ENCODE measurements at regions not wholly inside any gene's neighbourhood (a gene's known extent, or its start where the extent isn't known, plus 50 kb on each side); places are given as distances from the start of the nearest gene placed in this dataset.

DNA sequence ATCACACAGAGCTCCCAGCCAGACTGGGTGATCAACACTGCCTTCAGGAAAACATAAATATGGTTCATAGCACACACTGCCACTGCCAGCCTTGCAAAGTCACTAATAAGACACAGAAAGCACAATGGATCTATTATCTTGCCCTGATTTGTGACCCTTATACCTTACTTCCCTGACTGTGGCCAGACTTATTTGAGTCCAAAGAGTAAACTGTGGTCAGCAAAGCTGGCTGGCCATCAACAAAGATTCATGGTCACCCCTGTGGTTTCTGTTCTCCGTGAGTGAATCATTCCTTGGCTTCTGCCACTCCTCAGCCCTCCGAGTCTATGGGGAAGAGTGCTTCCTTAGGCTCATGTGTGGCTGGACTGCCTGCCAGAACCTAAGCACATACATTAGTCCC is 437.7 kb downstream of the RAP2B start:
- intact Hi-C loops (cut with DNase I, micrococcal nuclease): loop anchor here in 1 of 2 experiments (5.0 to 10.0 kb wide), 4 partner anchors 168 to 572 kb away; partner anchors contain the start of gene RAP2B
- H3K27ac Mint-ChIP-seq: no peak overlapping the region
- H3K9me3 Mint-ChIP-seq (ENCODE audit: low read depth): no peaks in the 10 kb centered on the region
- ATAC-seq: no peak
- no peak for DNase-seq
- H3K27me3 Mint-ChIP-seq: no peaks in the 10 kb centered on the region
- peaks cover 3% of the 10 kb centered on the region for H3K4me1 Mint-ChIP-seq
- ChIA-PET POLR2A (no interaction called here), CTCF (no interaction called here)
- H3K4me3 Mint-ChIP-seq: no peak overlapping the region
- no peaks in the 10 kb centered on the region for H3K36me3 Mint-ChIP-seq (ENCODE audit: low read depth)

DNA sequence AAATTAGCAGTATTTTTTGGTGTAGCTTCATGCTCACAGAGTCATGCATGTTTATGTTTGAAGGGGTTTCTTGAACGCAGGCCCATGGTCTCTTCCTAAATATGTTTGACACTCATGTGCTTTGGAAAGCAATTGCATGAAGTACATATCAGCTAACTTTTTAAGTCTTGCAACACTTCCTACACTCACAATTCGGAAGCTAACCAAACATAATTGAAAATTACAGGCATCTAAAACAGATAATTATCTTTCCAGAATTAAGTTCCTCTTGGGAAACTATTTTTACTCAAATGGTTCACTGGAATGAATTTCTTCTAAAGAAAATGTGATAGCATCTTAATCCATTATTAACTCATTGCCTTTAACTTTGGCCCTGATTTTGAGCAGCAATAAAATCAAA is 438.9 kb downstream of the RAP2B start:
- POLR2A ChIA-PET: no interaction called here
- H3K4me1 Mint-ChIP-seq: peaks cover 3% of the 10 kb centered on the region
- no peak for ATAC-seq
- DNase-seq: no peak
- no peaks in the 10 kb centered on the region for H3K9me3 Mint-ChIP-seq (ENCODE audit: low read depth)
- no peaks in the 10 kb centered on the region for H3K27me3 Mint-ChIP-seq
- H3K4me3 Mint-ChIP-seq: no peak overlapping the region
- intact Hi-C loops (cut with DNase I, micrococcal nuclease): no loop called here
- H3K27ac Mint-ChIP-seq: no peak overlapping the region
- CTCF ChIA-PET: no interaction called here
- no peaks in the 10 kb centered on the region for H3K36me3 Mint-ChIP-seq (ENCODE audit: low read depth)

DNA sequence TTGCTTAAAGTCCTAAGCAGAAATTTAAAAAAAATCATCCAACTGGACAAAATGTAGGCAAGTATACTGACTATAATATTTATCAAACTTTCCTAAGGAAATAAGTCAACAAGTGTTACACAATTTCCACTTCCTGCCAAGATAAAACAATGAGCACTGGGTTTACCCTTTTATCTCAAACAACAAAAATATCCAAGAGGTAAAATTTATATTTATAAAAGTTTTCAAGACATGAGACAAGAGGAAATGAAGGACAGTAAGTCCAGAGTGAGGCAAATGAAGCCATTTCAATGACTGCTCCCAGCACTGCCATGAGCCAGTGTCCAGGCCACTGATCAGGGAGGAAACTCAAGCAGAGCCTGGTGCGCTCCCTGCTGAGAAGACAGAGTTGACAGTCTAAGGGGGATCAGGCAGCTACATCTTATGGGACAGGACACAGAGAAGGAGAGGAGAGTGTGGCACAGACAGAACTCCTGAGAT is 439.4 kb downstream of the RAP2B start:
- ATAC-seq: no peak

DNA sequence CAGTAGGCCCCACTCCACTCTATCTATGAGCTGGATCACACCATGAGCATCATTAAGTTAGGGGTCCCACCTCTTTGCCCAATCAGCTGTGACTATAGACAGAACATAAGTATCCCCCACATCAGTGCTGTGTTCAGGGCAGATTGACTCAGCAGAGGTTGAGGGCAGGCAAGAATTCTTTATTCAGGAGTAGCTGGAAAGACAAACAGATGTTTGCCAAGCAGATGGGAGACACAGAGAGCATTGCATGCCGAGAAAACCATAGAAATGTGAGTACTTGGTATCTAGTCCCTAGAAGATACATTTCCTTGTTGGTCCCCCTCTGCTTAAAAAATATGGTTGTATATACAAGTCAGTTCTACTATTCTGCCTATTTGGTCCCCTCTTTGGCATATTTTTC is 440.8 kb downstream of the RAP2B start:
- DNase-seq (no peak), ATAC-seq (no peak)
- Mint-ChIP-seq H3K36me3 (ENCODE audit: low read depth) (no peaks in the 10 kb centered on the region), H3K27ac (no peak overlapping the region), H3K4me3 (no peak overlapping the region), H3K9me3 (ENCODE audit: low read depth) (no peaks in the 10 kb centered on the region), H3K4me1 (peaks cover 3% of the 10 kb centered on the region), H3K27me3 (no peaks in the 10 kb centered on the region)
- intact Hi-C loops (cut with DNase I, micrococcal nuclease): no loop called here
- ChIA-PET CTCF (interaction anchor here (0.7 kb wide), 1 partner anchor 10 kb away, joined by 3 read pairs; no protein-coding TSS in a partner anchor), POLR2A (no interaction called here)

More for the DNA sequence above, 439.4 kb downstream of the RAP2B start:
- Mint-ChIP-seq H3K27me3 (no peaks in the 10 kb centered on the region), H3K4me1 (peaks cover 3% of the 10 kb centered on the region), H3K27ac (no peak overlapping the region), H3K4me3 (no peak overlapping the region), H3K36me3 (ENCODE audit: low read depth) (no peaks in the 10 kb centered on the region), H3K9me3 (ENCODE audit: low read depth) (no peaks in the 10 kb centered on the region)
- CTCF ChIA-PET: no interaction called here
- intact Hi-C loops (cut with DNase I, micrococcal nuclease): no loop called here
- POLR2A ChIA-PET: no interaction called here
- DNase-seq: no peak

DNA sequence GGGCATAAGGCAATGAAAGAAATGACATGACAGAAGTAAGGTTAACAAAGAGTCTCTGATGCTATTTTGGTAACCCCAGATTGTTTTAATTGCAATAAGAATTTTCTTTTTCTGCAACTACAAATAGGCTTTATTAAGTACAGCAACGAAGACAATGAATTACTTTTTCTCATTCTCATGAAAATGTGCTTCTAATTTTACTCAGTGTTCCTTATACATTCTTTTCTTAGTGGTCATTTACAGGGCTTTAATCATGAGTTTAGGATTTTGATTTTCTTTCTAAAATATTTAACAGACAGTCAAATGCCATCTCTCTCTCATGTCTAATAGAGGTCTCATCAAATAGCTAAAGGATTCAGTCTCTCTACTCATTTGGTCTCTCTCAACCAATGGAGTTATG is 452.1 kb downstream of the RAP2B start:
- Mint-ChIP-seq H3K4me3 (no peak overlapping the region), H3K27me3 (no peaks in the 10 kb centered on the region), H3K27ac (no peak overlapping the region), H3K9me3 (ENCODE audit: low read depth) (no peaks in the 10 kb centered on the region), H3K36me3 (ENCODE audit: low read depth) (no peaks in the 10 kb centered on the region), H3K4me1 (no peaks in the 10 kb centered on the region)
- intact Hi-C loops (cut with DNase I, micrococcal nuclease): no loop called here
- DNase-seq: no peak
- ChIA-PET POLR2A (interaction anchor here (0.8 kb wide), 1 partner anchor 10 kb away, joined by 3 read pairs; no protein-coding TSS in a partner anchor), CTCF (interaction anchor here (1.1 kb wide), 1 partner anchor 10 kb away, joined by 5 read pairs; no protein-coding TSS in a partner anchor)
- no peak for ATAC-seq

DNA sequence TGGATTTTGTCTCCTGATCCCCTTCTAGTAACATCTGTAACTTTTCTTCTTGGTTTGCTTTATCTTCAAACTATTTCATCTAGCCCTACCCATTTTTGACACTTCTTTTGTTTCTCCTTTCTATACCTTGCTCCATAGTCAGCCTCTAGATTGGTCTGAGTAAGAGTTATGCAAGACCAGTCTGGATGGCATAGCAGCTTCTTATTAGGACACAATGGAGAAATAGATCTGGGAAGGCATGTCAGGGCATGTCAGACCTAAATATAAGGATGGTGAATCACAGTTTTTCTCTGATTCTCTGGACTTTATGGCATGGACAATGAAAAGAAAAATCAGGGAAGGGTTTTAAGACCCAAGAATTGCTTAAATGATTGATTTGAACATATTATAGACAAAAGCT is 452.5 kb downstream of the RAP2B start:
- Mint-ChIP-seq H3K36me3 (ENCODE audit: low read depth) (no peaks in the 10 kb centered on the region), H3K4me3 (no peak overlapping the region), H3K4me1 (no peaks in the 10 kb centered on the region), H3K27me3 (no peaks in the 10 kb centered on the region), H3K9me3 (ENCODE audit: low read depth) (no peaks in the 10 kb centered on the region), H3K27ac (no peak overlapping the region)
- intact Hi-C loops (cut with DNase I, micrococcal nuclease): no loop called here
- no peak for DNase-seq
- no peak for ATAC-seq
- ChIA-PET POLR2A (interaction anchor here (0.8 kb wide), 1 partner anchor 11 kb away, joined by 3 read pairs; no protein-coding TSS in a partner anchor), CTCF (interaction anchor here (0.8 to 1.1 kb wide), 2 partner anchors 10 to 108 kb away, joined by 3 to 5 read pairs; no protein-coding TSS in a partner anchor)

DNA sequence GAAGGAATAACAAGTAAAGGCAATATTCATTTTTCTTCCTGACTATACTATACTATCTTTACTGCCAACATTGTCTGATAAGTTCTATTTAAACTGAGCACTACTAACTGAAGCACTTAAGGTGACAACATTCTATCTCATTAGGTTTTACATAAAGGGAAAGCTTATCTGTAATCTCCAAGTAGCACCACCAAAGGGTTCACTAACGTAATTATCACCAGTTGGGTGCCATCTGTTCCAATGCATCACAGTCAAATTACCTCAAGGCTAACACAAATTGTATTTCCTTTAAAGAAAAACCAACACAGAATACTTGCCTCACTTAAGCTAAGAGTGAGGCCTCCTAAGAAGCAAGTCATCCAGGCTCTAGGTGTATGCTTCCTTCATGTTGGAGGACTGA is 453.8 kb downstream of the RAP2B start:
- H3K4me1 Mint-ChIP-seq: peaks cover under 1% of the 10 kb centered on the region
- ATAC-seq (no peak), DNase-seq (no peak)
- no peak overlapping the region for H3K4me3 Mint-ChIP-seq
- H3K27ac Mint-ChIP-seq: no peak overlapping the region
- intact Hi-C loops (cut with DNase I, micrococcal nuclease): no loop called here
- ChIA-PET POLR2A (no interaction called here), CTCF (interaction anchor here (0.6 to 0.7 kb wide), 2 partner anchors 16 to 449 kb away, joined by 3 read pairs; no protein-coding TSS in a partner anchor)
- H3K36me3 Mint-ChIP-seq (ENCODE audit: low read depth): peaks cover 4% of the 10 kb centered on the region
- no peaks in the 10 kb centered on the region for H3K27me3 Mint-ChIP-seq
- H3K9me3 Mint-ChIP-seq (ENCODE audit: low read depth): no peaks in the 10 kb centered on the region

DNA sequence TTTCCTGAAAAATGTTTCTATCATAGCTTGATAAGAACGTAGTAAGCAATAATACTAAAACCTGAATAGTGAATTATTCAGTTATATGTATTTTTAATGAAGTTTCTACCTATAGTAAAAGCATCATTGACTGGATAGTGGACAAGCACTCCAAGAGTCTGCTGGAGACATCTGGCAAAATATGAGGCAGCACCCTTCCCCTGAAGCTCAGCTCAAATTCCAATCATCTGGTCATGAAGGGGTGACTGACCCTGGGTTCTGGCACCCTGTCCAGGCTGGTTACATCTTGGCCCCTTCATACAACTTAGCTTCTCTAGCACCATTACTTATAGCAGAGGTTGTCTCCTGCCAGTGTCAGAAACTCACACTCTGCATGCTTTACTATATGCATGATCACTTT is 455.4 kb downstream of the RAP2B start:
- Mint-ChIP-seq H3K9me3 (ENCODE audit: low read depth) (no peaks in the 10 kb centered on the region), H3K36me3 (ENCODE audit: low read depth) (peaks cover 6% of the 10 kb centered on the region), H3K27ac (no peak overlapping the region), H3K4me1 (peaks cover 17% of the 10 kb centered on the region), H3K27me3 (no peaks in the 10 kb centered on the region), H3K4me3 (no peak overlapping the region)
- intact Hi-C loops (cut with DNase I, micrococcal nuclease): no loop called here
- ChIA-PET POLR2A (no interaction called here), CTCF (interaction anchor here (0.6 to 0.9 kb wide), 2 partner anchors 11 to 57 kb away, joined by 3 read pairs; no protein-coding TSS in a partner anchor)
- ATAC-seq: no peak
- DNase-seq: no peak

DNA sequence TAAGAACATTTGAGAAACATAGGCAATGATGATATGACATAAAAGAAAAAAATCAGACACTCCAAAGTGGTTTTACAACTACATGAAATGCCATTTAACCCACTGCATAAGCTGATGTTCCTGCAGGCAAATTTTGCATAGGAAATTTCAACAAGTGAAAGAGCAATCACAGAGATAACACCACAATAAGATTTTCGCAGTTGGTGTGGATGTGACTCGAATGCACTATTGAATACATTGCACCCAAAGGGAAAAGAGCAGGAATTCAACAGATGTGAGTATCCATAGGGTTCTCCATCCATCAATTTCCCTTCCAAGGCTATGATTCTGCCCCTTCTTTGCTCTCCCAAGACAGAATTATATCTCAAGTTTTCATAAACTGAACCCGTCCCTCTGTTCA is 456.1 kb downstream of the RAP2B start:
- POLR2A ChIA-PET: no interaction called here
- Mint-ChIP-seq H3K4me3 (no peak overlapping the region), H3K4me1 (peaks cover 22% of the 10 kb centered on the region), H3K36me3 (ENCODE audit: low read depth) (peaks cover 6% of the 10 kb centered on the region), H3K9me3 (ENCODE audit: low read depth) (no peaks in the 10 kb centered on the region), H3K27ac (no peak overlapping the region), H3K27me3 (no peaks in the 10 kb centered on the region)
- DNase-seq (no peak), ATAC-seq (no peak)
- CTCF ChIA-PET: no interaction called here
- intact Hi-C loops (cut with DNase I, micrococcal nuclease): no loop called here

DNA sequence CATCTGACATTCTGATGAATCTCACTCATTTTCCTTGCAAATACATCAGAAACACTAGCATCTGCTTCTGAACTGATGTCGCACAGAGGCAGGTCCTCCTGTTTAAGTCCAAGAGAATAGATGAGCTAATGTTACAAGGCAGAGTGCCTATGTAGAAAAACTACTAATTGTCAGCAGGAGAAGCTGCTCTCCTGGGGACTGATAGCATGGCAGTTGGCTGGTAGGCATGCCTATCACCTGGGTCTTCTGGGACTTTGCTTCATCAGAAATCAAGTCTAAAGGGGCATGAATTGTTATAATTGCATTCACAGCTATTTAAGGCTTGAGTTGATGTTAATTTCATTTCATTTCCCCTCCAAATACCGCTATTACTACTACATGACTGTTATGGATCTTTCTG is 457.2 kb downstream of the RAP2B start:
- ChIA-PET CTCF (interaction anchor here (0.7 kb wide), 1 partner anchor 371 kb away, joined by 3 read pairs; no protein-coding TSS in a partner anchor), POLR2A (no interaction called here)
- DNase-seq (no peak), ATAC-seq (no peak)
- Mint-ChIP-seq H3K4me1 (peaks cover 33% of the 10 kb centered on the region), H3K9me3 (ENCODE audit: low read depth) (peaks cover 2% of the 10 kb centered on the region), H3K36me3 (ENCODE audit: low read depth) (peaks cover 8% of the 10 kb centered on the region), H3K4me3 (no peak overlapping the region), H3K27me3 (no peaks in the 10 kb centered on the region), H3K27ac (no peak overlapping the region)
- intact Hi-C loops (cut with DNase I, micrococcal nuclease): no loop called here

DNA sequence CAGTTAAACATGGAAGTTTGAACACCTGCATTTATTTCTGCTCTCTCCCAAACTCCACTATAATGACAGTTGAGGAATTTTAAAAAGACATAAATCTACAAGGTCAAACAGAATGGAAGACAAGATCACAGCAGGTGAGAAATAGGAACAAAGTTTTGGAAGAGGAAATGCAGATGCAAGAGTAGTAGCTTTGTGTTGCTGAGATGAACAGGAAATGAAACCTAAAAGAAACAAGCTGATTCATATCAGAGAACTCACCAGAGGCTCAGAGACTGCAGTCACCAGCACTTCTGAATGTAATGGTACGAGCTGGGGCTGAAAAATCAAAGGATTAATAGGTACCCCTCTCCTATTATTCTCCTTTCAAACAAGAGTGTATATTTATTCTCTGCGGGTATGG is 459.9 kb downstream of the RAP2B start:
- Mint-ChIP-seq H3K27me3 (no peaks in the 10 kb centered on the region), H3K27ac (peak overlapping the region; percentile 55), H3K4me3 (peak overlapping the region; percentile 30), H3K36me3 (ENCODE audit: low read depth) (peaks cover 8% of the 10 kb centered on the region), H3K9me3 (ENCODE audit: low read depth) (peaks cover 2% of the 10 kb centered on the region), H3K4me1 (peaks cover 58% of the 10 kb centered on the region)
- POLR2A ChIA-PET: interaction anchor here (0.7 to 1.0 kb wide), 2 partner anchors 39 to 460 kb away, joined by 3 read pairs; no protein-coding TSS in a partner anchor
- intact Hi-C loops (cut with DNase I, micrococcal nuclease): loop anchor here (1.0 to 10.0 kb wide), 7 partner anchors 70 to 1297 kb away; partner anchors contain the start of gene DHX36 (in 1 of the 2)
- CTCF ChIA-PET: no interaction called here
- DNase-seq: peak; percentile 27
- ATAC-seq: peak; percentile 63

DNA sequence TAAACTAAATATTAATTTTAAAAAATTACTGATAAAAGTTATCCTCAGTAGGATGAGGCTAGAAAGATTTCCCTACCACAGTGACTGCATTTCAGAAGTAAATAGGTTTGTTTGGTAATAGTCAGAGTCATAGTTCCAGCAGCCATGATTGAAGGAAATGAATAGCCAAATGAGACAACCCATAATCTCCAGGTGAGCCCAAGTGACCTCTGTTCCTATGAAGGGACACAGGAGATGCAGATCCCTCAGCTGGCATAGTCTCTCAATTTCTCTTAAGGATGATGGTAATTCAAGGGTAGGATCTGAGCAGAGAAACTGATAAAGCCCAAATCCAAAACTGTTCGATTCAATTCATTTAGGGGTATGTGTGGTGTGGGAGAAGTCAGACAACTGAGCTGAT is 461.8 kb downstream of the RAP2B start:
- ChIA-PET CTCF (interaction anchor here (1.2 kb wide), 1 partner anchor 9 kb away, joined by 5 read pairs; no protein-coding TSS in a partner anchor), POLR2A (no interaction called here)
- ATAC-seq: peak; percentile 23
- peaks cover 8% of the 10 kb centered on the region for H3K36me3 Mint-ChIP-seq (ENCODE audit: low read depth)
- peaks cover 2% of the 10 kb centered on the region for H3K9me3 Mint-ChIP-seq (ENCODE audit: low read depth)
- intact Hi-C loops (cut with DNase I, micrococcal nuclease): loop anchor here (1.0 to 10.0 kb wide), 8 partner anchors 72 to 1299 kb away; partner anchors contain the start of gene DHX36 (in 1 of the 2)
- H3K27ac Mint-ChIP-seq: peak overlapping the region; percentile 96
- peak overlapping the region; percentile 30 for H3K4me3 Mint-ChIP-seq
- H3K27me3 Mint-ChIP-seq: no peaks in the 10 kb centered on the region
- no peak for DNase-seq
- peaks cover 74% of the 10 kb centered on the region for H3K4me1 Mint-ChIP-seq

Data from activated CD4-positive, alpha-beta T cell treated with anti-CD3 and anti-CD28 coated beads for 36 hours (primary cell).